GM23338 (cell line): ENCODE measurements at regions not wholly inside any gene's neighbourhood (a gene's known extent, or its start where the extent isn't known, plus 50 kb on each side); places are given as distances from the start of the nearest gene placed in this dataset.

Experiments used
- ATAC-seq: fragments of 200-7000 bp; cut with Tn5 transposase; 3 replicates; pipeline ENCODE4 v1.9.1; 2020
- DNase-seq: peaks from one replicate; pipeline ENCODE4 v3.0.0-alpha.2; 2015; ENCODE audit warnings: low spot score
- H2AFZ ChIP-seq: fragments of 200-600 bp; sonication (generic); 2 replicates; pipeline ENCODE4 v1.8.0; 2016; ENCODE audit warnings: antibody characterized with exemption, mild to moderate bottlenecking, moderate library complexity
- H3F3A ChIP-seq: fragments of 200-600 bp; sonication (generic); replicated peaks from 2 replicates; pipeline ENCODE4 v1.8.0; 2017; ENCODE audit warnings: antibody characterized with exemption, mixed run types, low read depth
- H3K27ac ChIP-seq: fragments of 200-600 bp; sonication (generic); 2 replicates; pipeline ENCODE4 v1.6.1; 2016; ENCODE audit warnings: low read depth
- H3K27me3 ChIP-seq: fragments of 200-600 bp; sonication (generic); 2 replicates; pipeline ENCODE4 v1.8.0; 2016; ENCODE audit warnings: mild to moderate bottlenecking, mixed run types, moderate library complexity; ENCODE audit not compliant: insufficient read depth
- H3K36me3 ChIP-seq: fragments of 200-600 bp; sonication (generic); 2 replicates; pipeline ENCODE4 v1.8.0; 2016; ENCODE audit warnings: mild to moderate bottlenecking; ENCODE audit not compliant: insufficient read depth
- H3K4me1 ChIP-seq: fragments of 200-600 bp; sonication (generic); 2 replicates; pipeline ENCODE4 v1.8.0; 2016; ENCODE audit warnings: mild to moderate bottlenecking, moderate library complexity; ENCODE audit not compliant: insufficient read depth
- H3K4me2 ChIP-seq: fragments of 200-600 bp; sonication (generic); 2 replicates; pipeline ENCODE4 v1.7.1; 2017; ENCODE audit warnings: mixed run types
- H3K4me3 ChIP-seq: fragments of 200-600 bp; sonication (generic); 2 replicates; pipeline ENCODE4 v1.6.1; 2016; ENCODE audit warnings: mixed run types
- H3K79me2 ChIP-seq: fragments of 200-600 bp; sonication (generic); replicated peaks from 2 replicates; pipeline ENCODE4 v1.8.0; 2017; ENCODE audit warnings: mild to moderate bottlenecking; ENCODE audit not compliant: insufficient read depth
- H3K9me2 ChIP-seq: fragments of 200-600 bp; sonication (generic); 2 replicates; pipeline ENCODE4 v1.8.0; 2017; ENCODE audit not compliant: insufficient read depth
- H4K20me1 ChIP-seq: fragments of 200-600 bp; sonication (generic); replicated peaks from 2 replicates; pipeline ENCODE4 v1.8.0; 2017; ENCODE audit warnings: mild to moderate bottlenecking; ENCODE audit not compliant: insufficient read depth
- H3K27ac Mint-ChIP-seq: 2 replicates; pipeline ENCODE4 v1.8.0; 2020; ENCODE audit warnings: inconsistent platforms, mild to moderate bottlenecking, moderate library complexity, mixed read lengths
- H3K27me3 Mint-ChIP-seq: 3 replicates; pipeline ENCODE4 v1.8.0; 2022; ENCODE audit warnings: low read depth, mild to moderate bottlenecking, moderate library complexity, mixed read lengths, inconsistent platforms; ENCODE audit not compliant: insufficient read depth, poor library complexity
- H3K36me3 Mint-ChIP-seq: 3 replicates; pipeline ENCODE4 v1.8.0; 2021; ENCODE audit warnings: low read depth, mild to moderate bottlenecking, inconsistent platforms, moderate library complexity, mixed read lengths
- H3K4me1 Mint-ChIP-seq: 3 replicates; pipeline ENCODE4 v1.8.0; 2020; ENCODE audit warnings: mild to moderate bottlenecking, inconsistent platforms, mixed read lengths
- H3K4me3 Mint-ChIP-seq: 3 replicates; pipeline ENCODE4 v1.8.0; 2021; ENCODE audit warnings: moderate library complexity, mild to moderate bottlenecking, inconsistent platforms, mixed read lengths
- H3K9me3 Mint-ChIP-seq: 3 replicates; pipeline ENCODE4 v1.8.0; 2020; ENCODE audit warnings: moderate library complexity, mild to moderate bottlenecking, inconsistent platforms, mixed read lengths
- CTCF ChIP-seq, 2 experiments: fragments of 200-600 bp in 1 of 2; sonication (generic) in 1 of 2; conservative IDR thresholded peaks; 2 replicates each; pipeline versions ENCODE4 v1.5.1 to v1.6.1; 2016 to 2017; ENCODE audit warnings: antibody characterized with exemption in 2 of 2, low read depth in 2 of 2, mild to moderate bottlenecking in 2 of 2, moderate library complexity in 1 of 2
- ETS1 ChIP-seq: IDR thresholded peaks from 2 replicates; pipeline ENCODE4 v1.6.1; 2016; ENCODE audit warnings: antibody characterized with exemption
- EZH2phosphoT487 ChIP-seq: fragments of 200-600 bp; sonication (generic); IDR thresholded peaks from one replicate; pipeline ENCODE4 v1.8.1; 2018; ENCODE audit warnings: antibody characterized with exemption; ENCODE audit not compliant: unreplicated experiment
- NANOG ChIP-seq: IDR thresholded peaks from 2 replicates; pipeline ENCODE4 v1.6.1; 2016; ENCODE audit warnings: antibody characterized with exemption, borderline replicate concordance
- ZNF331 ChIP-seq: fragments of 250-450 bp; sonication (Bioruptor Pico); IDR thresholded peaks from 2 replicates; pipeline ENCODE4 v1.5.0; 2020; ENCODE audit warnings: low read depth, mild to moderate bottlenecking, moderate library complexity
- ZNF462 ChIP-seq: fragments of 250-450 bp; sonication (Bioruptor Pico); IDR thresholded peaks from 2 replicates; pipeline ENCODE4 v1.5.0; 2020; ENCODE audit warnings: mild to moderate bottlenecking, moderate library complexity

GRCh38 chr11:131199015-131199280 is 171.5 kb upstream of the NTM start:
- Histone ChIP-seq H3K27me3 (no peaks in the 10 kb centered on the region), H3K79me2 (no peaks in the 10 kb centered on the region), H2AFZ (0 out of 2 replicates have a peak overlapping the region, but pooled peaks have one; percentile 72), H3F3A (no peaks in the 10 kb centered on the region), H3K36me3 (no peaks in the 10 kb centered on the region), H3K4me1 (no peaks in the 10 kb centered on the region), H4K20me1 (no peaks in the 10 kb centered on the region), H3K4me3 (no peak overlapping the region), H3K9me2 (peaks cover 7% of the 10 kb centered on the region; the same call in 1 of the 2 replicates), H3K27ac (no peak overlapping the region), H3K4me2 (no peak overlapping the region)
- Mint-ChIP-seq H3K27ac (no peak overlapping the region), H3K36me3 (no peaks in the 10 kb centered on the region), H3K4me1 (peaks cover 9% of the 10 kb centered on the region), H3K4me3 (no peak overlapping the region), H3K27me3 (peaks cover 9% of the 10 kb centered on the region), H3K9me3 (no peaks in the 10 kb centered on the region; the same call in 2 of the 3 replicates)
- ATAC-seq, result no peak
- no peak for DNase-seq
- TF ChIP-seq ZNF331 (CRISPR knock-in tag) (no peak), ETS1 (no peak), NANOG (no peak), ZNF462 (CRISPR knock-in tag) (no peak), EZH2phosphoT487 (no peak), CTCF (conservative IDR thresholded peaks at IDR 0.05; ENCODE audit: low read depth in 2 of 2) (no peak)
